Progenitor cell of endocrine pancreas (in vitro differentiated cells): ENCODE measurements at regions not wholly inside any gene's neighbourhood (a gene's known extent, or its start where the extent isn't known, plus 50 kb on each side); places are given as distances from the start of the nearest gene placed in this dataset.
"Not testable (repeated sequence)": the region's sequence is repeated elsewhere in the genome, so short reads cannot be mapped to it uniquely, and the experiment has no call there.

Source experiments
- DNase-seq: peaks from one replicate; pipeline ENCODE4 v3.0.0; 2021; ENCODE audit warnings: low spot score; ENCODE audit not compliant: unreplicated experiment
- H3K27ac Mint-ChIP-seq: 2 replicates; pipeline ENCODE4 v1.8.0; 2021; ENCODE audit warnings: mild to moderate bottlenecking, moderate library complexity, mixed read lengths
- H3K27me3 Mint-ChIP-seq: 2 replicates; pipeline ENCODE4 v1.8.0; 2021; ENCODE audit warnings: mixed read lengths
- H3K36me3 Mint-ChIP-seq: 2 replicates; pipeline ENCODE4 v1.8.0; 2022; ENCODE audit warnings: mixed read lengths; ENCODE audit not compliant: insufficient read depth
- H3K4me1 Mint-ChIP-seq: 2 replicates; pipeline ENCODE4 v1.8.0; 2021; ENCODE audit warnings: low read depth, mixed read lengths
- H3K4me3 Mint-ChIP-seq: 2 replicates; pipeline ENCODE4 v1.8.0; 2021; ENCODE audit warnings: low read depth, mild to moderate bottlenecking, moderate library complexity, mixed read lengths
- H3K9me3 Mint-ChIP-seq: 2 replicates; pipeline ENCODE4 v1.8.0; 2021; ENCODE audit warnings: low read depth, mixed read lengths
- TF ChIP-seq, protein P1 (sequence below): fragments of 200-600 bp; sonication (generic); IDR thresholded peaks from one replicate; pipeline ENCODE4 v1.5.0; 2021; ENCODE audit warnings: antibody characterized with exemption, mild to moderate bottlenecking; ENCODE audit not compliant: unreplicated experiment

DNA sequence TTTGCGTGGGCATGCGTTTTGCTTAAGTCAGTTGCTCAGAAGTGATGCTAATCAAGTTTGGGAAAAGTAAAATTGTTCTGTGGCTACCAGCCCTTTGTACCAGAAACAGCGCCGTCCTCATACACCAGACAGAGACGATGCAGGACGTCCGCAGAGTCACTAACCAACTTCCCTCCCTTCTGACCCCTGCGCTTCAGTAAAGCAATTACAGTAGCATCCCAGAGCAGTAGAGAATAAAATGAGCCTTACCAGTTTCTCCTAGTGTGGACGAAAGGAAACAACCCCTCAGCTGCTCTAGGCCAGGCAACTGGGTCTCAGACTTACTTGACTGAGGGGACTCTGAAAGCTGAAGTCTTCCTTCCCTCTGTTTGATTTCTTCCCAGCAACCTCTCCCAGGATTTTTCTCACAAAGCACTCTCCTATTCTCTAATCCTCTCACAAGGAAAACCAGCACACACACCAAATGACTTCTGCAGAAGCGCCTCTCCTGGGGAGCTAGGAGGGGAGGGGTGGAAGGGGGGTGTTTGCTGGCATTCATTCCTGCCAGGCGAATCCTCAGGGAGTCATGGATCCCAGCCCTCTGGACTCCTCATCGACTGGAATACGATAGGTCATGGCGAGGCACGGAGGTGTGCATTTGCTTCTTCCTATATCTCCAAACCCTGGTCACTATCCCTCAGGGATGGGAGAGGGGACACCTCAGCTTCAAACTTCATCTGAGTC is 56.0 kb upstream of the MID1 start:
- no peak for DNase-seq
- Mint-ChIP-seq H3K4me3 (no peak overlapping the region), H3K27me3 (no peaks in the 10 kb centered on the region), H3K27ac (no peak overlapping the region), H3K36me3 (peaks cover 1% of the 10 kb centered on the region), H3K4me1 (peaks cover 7% of the 10 kb centered on the region), H3K9me3 (peaks cover 9% of the 10 kb centered on the region)
- TF ChIP-seq, protein P1, sequence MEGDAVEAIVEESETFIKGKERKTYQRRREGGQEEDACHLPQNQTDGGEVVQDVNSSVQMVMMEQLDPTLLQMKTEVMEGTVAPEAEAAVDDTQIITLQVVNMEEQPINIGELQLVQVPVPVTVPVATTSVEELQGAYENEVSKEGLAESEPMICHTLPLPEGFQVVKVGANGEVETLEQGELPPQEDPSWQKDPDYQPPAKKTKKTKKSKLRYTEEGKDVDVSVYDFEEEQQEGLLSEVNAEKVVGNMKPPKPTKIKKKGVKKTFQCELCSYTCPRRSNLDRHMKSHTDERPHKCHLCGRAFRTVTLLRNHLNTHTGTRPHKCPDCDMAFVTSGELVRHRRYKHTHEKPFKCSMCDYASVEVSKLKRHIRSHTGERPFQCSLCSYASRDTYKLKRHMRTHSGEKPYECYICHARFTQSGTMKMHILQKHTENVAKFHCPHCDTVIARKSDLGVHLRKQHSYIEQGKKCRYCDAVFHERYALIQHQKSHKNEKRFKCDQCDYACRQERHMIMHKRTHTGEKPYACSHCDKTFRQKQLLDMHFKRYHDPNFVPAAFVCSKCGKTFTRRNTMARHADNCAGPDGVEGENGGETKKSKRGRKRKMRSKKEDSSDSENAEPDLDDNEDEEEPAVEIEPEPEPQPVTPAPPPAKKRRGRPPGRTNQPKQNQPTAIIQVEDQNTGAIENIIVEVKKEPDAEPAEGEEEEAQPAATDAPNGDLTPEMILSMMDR = no peak

DNA sequence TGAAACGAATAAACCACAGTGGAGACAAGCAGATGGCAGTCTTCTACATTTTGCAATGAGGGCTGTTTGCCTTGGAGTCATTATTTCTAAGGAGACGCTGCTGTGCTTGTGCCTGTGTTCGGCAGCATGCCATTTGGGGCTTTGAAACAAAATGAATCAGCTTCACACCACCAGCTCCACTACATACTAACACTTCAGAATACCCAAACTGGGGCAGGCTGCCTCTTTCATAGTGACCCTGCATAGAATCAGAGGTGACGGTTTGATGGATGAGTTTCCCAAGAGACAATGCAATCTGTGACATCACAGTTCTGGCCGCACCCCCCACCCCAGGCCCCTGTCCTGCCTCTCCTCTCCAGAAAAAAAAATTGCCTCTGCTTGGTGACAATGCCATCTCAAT is 57.1 kb upstream of the MID1 start:
- no peak for DNase-seq
- H3K27ac Mint-ChIP-seq = no peak overlapping the region
- H3K4me1 Mint-ChIP-seq = peaks cover 7% of the 10 kb centered on the region
- H3K36me3 Mint-ChIP-seq = no peaks in the 10 kb centered on the region
- TF ChIP-seq, protein P1 = no peak
- H3K27me3 Mint-ChIP-seq = no peaks in the 10 kb centered on the region
- H3K4me3 Mint-ChIP-seq = no peak overlapping the region
- peaks cover 2% of the 10 kb centered on the region for H3K9me3 Mint-ChIP-seq

DNA sequence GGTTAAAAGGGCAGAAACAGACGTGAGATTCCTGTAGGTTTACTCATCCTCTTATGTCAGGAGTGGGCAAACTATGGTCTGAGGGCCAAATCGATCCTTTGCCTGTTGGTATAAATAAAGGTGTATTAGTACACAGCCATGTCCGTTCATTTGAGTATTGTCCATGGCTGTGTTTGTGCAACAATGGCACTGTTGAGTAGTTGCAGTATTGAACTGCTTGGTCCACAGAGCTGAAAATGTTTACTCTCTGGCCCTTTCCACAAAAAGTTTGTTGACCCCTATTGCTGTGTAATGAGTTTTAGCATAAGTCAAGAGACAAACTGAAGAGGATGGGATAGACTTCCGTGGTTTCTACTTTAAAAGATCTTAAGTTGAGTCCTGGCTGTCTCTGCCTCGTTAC is 59.0 kb upstream of the MID1 start:
- Mint-ChIP-seq H3K9me3 (peaks cover 4% of the 10 kb centered on the region), H3K36me3 (no peaks in the 10 kb centered on the region), H3K4me1 (peaks cover 8% of the 10 kb centered on the region), H3K27me3 (no peaks in the 10 kb centered on the region), H3K27ac (no peak overlapping the region), H3K4me3 (no peak overlapping the region)
- TF ChIP-seq, protein P1 = no peak
- DNase-seq = no peak

DNA sequence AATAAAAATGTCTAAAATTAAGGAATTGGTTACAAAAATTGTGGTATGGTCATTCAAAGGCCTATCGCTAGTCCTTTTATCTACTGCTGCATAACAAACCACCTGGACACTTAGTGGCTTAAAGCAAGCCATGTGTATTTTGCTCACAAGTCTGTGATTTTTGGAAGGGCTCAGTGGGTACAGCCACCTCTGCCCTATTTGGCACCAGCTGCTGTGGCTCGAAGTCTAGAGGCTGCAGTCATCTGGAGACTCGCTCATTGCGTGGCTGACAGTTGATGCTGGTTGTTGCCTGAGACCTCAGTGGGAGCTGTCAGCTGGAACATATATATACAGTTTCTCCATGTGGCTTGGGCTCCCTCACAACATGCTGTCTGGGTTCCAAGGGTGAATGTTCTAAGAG is 60.8 kb upstream of the MID1 start:
- no peaks in the 10 kb centered on the region for H3K36me3 Mint-ChIP-seq
- peaks cover 3% of the 10 kb centered on the region for H3K9me3 Mint-ChIP-seq
- no peak overlapping the region for H3K27ac Mint-ChIP-seq
- H3K4me3 Mint-ChIP-seq = no peak overlapping the region
- no peaks in the 10 kb centered on the region for H3K27me3 Mint-ChIP-seq
- TF ChIP-seq, protein P1 = no peak
- DNase-seq = no peak
- peaks cover 6% of the 10 kb centered on the region for H3K4me1 Mint-ChIP-seq

DNA sequence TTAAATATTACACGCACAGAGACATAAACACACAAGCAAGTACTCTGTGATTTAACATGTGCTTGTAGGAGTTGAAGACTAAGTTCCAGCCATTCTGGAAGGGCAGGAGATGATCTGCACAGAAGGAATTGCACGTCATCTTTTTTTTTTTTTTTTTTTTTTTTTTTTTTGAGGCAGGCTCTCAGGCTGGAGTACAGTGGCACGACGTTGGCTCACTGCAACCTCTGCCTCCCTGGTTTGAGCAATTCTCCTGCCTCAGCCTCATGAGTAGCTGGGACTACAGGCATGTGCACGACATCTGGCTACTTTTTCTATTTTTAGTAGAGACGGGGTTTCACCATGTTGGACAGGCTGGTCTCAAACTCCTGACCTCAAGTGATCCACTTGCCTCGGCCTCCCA is 63.2 kb upstream of the MID1 start:
- not testable (repeated sequence) for H3K4me1 Mint-ChIP-seq, DNase-seq, H3K36me3 Mint-ChIP-seq, H3K27me3 Mint-ChIP-seq, H3K4me3 Mint-ChIP-seq, H3K27ac Mint-ChIP-seq, H3K9me3 Mint-ChIP-seq

DNA sequence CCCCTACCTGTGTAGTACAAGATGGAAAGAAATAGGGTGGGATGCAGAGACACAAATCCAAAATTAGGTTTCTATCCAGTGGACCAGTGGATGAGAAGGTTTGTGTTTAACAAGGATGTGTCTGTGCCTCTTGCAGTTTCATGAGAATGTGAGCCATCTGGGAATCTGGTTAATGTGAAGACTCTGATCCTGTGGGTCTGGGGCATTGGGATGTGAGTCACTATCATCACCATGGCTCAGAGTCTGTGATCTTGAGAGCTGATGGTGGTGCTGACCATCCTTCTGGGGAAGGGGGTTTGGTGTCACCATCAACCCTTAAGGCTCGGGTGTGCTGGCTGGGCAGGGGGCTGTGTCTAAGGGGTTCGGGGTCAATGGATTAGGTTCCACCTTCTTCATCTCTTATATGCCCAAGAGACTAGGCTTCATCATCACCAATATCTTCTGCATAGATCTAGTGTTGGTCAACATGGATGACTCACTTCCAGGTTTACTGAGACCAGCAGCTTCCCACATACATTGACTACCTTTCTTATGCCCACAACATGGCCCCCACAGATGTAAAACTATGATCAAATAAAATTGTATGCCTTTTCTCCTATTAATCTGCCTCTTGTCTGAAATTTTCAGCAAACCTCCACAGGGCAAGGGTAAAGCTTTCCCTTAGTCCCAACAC is 65.7 kb upstream of the MID1 start:
- peaks cover 13% of the 10 kb centered on the region for H3K9me3 Mint-ChIP-seq
- TF ChIP-seq, protein P1 = no peak
- DNase-seq = no peak
- peaks cover 3% of the 10 kb centered on the region for H3K4me1 Mint-ChIP-seq
- no peak overlapping the region for H3K4me3 Mint-ChIP-seq
- no peaks in the 10 kb centered on the region for H3K27me3 Mint-ChIP-seq
- H3K36me3 Mint-ChIP-seq = peaks cover 1% of the 10 kb centered on the region
- no peak overlapping the region for H3K27ac Mint-ChIP-seq

DNA sequence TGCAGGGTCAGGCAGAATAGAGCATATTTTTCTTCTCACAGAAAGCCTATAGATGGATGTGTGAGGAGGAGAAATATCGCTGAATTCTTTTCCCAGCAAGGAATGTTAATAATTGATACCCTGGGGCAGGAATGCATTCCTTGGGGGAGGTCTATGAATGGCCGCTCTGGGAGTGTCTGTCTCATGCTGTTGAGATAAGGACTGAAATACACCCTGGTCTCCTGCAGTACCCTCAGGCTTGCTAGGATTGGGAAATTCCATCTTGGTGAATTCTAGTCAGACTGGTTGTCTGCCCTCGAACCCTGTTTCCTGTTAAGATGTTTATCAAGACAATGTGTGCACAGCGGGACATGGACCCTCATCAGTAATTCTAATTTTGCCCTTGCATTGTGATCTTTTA is 71.4 kb upstream of the MID1 start:
- peaks cover 13% of the 10 kb centered on the region for H3K36me3 Mint-ChIP-seq
- not testable (repeated sequence) for H3K27me3 Mint-ChIP-seq, DNase-seq, H3K4me3 Mint-ChIP-seq, H3K27ac Mint-ChIP-seq, H3K4me1 Mint-ChIP-seq
- H3K9me3 Mint-ChIP-seq = peaks cover 31% of the 10 kb centered on the region
